Epithelial cell of proximal tubule (primary cell): ENCODE measurements at regions not wholly inside any gene's neighbourhood (a gene's known extent, or its start where the extent isn't known, plus 50 kb on each side); places are given as distances from the start of the nearest gene placed in this dataset.

ENCODE experiments used
- DNase-seq: peaks from one replicate; pipeline ENCODE4 v3.0.0-alpha.2; 2011; ENCODE audit warnings: low read depth
- H3K4me3 ChIP-seq: 2 replicates; pipeline ENCODE4 v1.5.1; 2011; ENCODE audit warnings: low read depth, mild to moderate bottlenecking, low read length
- TF ChIP-seq, protein P1 (sequence below): conservative IDR thresholded peaks from 2 replicates; pipeline ENCODE4 v1.5.1; 2012; ENCODE audit warnings: low read depth, mild to moderate bottlenecking, low read length

- TF ChIP-seq, protein P1, sequence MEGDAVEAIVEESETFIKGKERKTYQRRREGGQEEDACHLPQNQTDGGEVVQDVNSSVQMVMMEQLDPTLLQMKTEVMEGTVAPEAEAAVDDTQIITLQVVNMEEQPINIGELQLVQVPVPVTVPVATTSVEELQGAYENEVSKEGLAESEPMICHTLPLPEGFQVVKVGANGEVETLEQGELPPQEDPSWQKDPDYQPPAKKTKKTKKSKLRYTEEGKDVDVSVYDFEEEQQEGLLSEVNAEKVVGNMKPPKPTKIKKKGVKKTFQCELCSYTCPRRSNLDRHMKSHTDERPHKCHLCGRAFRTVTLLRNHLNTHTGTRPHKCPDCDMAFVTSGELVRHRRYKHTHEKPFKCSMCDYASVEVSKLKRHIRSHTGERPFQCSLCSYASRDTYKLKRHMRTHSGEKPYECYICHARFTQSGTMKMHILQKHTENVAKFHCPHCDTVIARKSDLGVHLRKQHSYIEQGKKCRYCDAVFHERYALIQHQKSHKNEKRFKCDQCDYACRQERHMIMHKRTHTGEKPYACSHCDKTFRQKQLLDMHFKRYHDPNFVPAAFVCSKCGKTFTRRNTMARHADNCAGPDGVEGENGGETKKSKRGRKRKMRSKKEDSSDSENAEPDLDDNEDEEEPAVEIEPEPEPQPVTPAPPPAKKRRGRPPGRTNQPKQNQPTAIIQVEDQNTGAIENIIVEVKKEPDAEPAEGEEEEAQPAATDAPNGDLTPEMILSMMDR: no peak
- no peak overlapping the region for H3K4me3 ChIP-seq
- DNase-seq: no peak
These were observed 388.4 kb downstream of the BTBD3 start for GRCh38 chr20:12306107-12306506.

DNA sequence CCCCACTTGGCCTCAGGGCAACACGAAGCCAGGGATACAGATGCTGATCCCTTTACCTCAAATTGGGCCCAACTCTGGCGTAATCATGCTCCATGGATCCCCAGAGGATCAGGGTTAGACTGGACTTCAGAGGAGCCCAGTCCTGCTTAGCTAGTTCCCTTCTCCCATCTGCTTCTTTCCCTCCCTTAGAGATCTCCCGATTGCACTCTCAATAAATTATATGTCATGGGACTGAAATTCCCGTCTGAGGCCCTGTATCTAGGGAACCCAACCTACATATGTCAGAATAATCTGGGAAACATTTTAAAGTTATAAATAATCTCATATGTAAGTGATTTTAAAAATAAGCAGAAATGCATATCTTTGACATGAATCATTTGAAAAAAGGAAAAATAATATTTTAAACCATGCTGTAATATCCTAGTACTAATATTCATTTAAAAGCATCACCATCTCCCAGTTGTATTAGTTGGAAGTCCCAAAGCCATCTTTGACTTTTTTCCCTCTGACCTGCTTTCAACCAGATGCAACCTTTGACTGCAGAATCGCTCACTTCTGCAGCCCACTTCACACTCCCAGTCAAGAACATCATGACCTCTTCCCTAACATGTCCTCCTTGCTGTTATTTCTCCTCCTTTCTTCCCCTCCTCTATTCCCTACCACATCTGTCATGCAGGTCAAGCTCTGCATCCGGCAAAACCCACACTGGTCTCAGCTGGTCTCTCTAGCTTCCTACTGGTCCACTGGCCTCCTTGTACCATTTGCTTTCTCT is 393.6 kb downstream of the BTBD3 start:
- DNase-seq: no peak
- TF ChIP-seq, protein P1: no peak
- no peak overlapping the region for H3K4me3 ChIP-seq

- H3K4me3 ChIP-seq: no peak overlapping the region
- TF ChIP-seq, protein P1: no peak
- no peak for DNase-seq
These were observed 398.0 kb downstream of the BTBD3 start for GRCh38 chr20:12315652-12316051.

DNA sequence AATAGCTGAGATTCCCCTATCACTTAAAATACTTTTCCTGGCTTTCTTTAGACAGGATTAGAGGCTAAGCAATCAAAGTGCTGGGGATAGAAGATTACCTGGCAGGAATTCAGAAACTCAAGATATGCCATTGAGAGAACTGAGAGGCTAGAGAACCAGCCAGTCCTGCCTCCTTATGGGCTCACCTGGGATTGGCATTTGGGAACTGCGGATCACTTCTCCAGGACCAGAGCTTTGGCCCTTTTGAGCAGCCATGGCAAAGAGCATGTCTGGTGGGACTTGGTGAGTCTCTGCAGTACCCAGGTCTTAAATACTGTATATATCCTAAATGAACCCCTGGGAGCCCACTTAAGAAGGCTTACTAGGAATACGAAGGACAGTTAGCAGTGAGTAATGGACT is 399.1 kb downstream of the BTBD3 start:
- TF ChIP-seq, protein P1: no peak

DNA sequence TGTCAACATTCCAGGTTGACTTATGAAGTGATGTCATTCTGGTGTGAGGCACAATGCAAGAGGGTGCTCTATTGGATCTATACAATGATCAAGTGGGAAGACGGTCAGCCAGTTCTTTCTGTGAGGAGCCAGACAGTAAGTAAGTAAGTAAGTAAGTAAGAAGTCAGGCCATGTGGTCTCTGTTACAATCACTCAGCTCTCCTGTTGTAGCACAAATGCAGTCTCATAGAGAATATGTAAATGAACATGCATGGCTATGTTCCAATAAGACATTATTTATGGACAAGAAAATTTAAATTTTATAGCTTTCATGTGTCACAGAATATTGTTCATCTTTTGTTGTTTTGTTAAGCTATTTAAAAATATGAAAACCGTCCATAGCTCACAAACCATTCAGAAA is 399.7 kb downstream of the BTBD3 start:
- no peak for DNase-seq
- H3K4me3 ChIP-seq: no peak overlapping the region
- TF ChIP-seq, protein P1: no peak

More for the DNA sequence above, 399.1 kb downstream of the BTBD3 start:
- no peak for DNase-seq
- no peak overlapping the region for H3K4me3 ChIP-seq

- no peak for DNase-seq
- TF ChIP-seq, protein P1: no peak
- no peak overlapping the region for H3K4me3 ChIP-seq
These were observed 400.4 kb downstream of the BTBD3 start for GRCh38 chr20:12318043-12318442.

GRCh38 chr20:12321736-12322135 is 404.0 kb downstream of the BTBD3 start:
- H3K4me3 ChIP-seq: no peak overlapping the region
- no peak for DNase-seq
- TF ChIP-seq, protein P1: no peak
